Head of caudate nucleus (tissue), 42 donors: ENCODE measurements at regions not wholly inside any gene's neighbourhood (a gene's known extent, or its start where the extent isn't known, plus 50 kb on each side); places are given as distances from the start of the nearest gene placed in this dataset.

Experiments
- DNase-seq, 42 donors: peaks; one replicate each; pipeline versions ENCODE4 v3.0.0 to v3.0.0-alpha.2; 2020 to 2021; ENCODE audit warnings: mixed read lengths in 7 of 42
- intact Hi-C: fragments of 100-400 bp; cut with DNase I; formaldehyde crosslinking; loops from one replicate; pipeline ENCODE4 v1.15.0; 2022

GRCh38 chr5:155460501-155460931, 447.0 kb downstream of the KIF4B start:
- intact Hi-C loops = no loop called here
- DNase-seq = no peak

- intact Hi-C loops = no loop called here
- DNase-seq = no peak
These were observed 447.7 kb downstream of the KIF4B start for GRCh38 chr5:155461304-155461703.

DNA sequence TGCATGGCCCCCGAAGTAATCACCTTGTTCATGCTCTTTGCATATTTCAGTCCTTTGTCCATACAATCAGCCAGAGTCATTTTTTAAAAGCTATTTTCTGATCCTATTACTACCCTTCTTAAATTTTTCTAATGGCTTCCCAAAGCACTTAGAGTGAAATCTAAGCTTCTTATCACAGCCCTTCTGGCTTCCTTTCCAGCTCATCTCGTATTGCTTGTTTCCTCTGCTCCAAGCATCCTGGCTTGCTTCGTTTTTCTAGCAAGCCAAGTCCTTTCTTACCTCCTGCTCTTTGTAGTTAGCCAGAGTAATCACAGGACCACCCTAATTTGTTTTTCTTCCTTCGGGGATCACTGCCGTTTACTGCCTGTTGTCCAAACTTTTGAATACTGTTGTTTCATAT, 453.3 kb downstream of the KIF4B start:
- intact Hi-C loops = no loop called here
- no peak for DNase-seq

DNA sequence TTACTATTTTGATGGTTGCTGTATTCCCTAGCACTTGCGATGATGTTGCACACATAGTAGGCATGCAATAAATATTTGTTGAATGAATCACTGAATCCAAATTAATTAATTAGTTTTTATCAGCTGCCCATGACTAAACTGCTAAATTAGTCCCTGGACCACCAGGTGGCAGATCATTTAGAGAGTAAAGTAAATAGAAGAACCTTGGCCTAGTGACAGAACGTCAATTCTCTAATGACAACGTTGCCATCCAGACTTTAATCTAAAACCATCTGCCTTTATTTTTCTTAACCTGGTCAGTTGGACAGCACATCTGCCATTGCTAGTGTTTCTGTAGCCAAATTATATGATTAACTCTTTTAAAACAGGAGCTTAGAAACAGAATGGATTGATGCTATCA, 457.5 kb downstream of the KIF4B start:
- intact Hi-C loops = no loop called here
- no peak for DNase-seq

DNA sequence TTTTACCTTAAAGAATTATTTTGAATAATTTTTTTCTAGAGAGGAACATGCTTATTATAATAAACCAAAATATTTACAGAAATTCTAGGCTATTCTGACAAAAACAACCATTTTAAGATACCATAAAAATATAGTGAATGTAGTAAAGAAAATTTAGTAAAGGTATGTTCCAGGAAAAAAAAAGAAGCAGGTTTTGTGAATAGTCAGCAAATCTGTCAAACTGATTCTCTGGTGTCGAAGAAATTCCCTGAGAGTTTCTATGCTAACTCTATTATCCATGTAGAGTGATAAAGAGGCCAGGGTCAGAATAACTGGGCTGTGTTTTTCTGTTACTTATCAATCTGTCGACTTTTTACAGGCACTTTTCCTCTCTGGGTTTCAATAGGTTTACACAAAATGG, 459.2 kb downstream of the KIF4B start:
- no peak for DNase-seq
- intact Hi-C loops = no loop called here

DNA sequence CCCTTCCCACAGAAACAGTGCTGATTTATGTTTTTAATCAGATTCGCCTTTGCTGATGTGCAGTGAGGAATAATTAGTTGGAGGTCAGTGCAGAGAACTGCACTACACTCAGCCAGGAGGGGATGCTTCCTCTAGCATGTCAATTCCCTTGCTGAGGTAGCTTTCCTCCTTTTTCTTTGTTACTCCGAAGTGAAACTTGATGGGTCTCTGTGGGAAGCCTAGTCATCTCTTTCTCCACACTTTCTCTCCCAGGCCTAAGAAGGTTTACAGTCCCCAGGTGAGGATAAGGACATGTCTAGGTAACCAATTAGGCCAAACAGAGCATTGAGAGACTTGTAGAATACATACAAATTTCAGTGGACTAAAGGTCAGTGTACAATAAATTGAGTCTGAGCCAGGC, 461.8 kb downstream of the KIF4B start:
- no peak for DNase-seq
- intact Hi-C loops = no loop called here

- DNase-seq = no peak
- intact Hi-C loops = no loop called here
These were observed 467.2 kb downstream of the KIF4B start for GRCh38 chr5:155480731-155481131.

DNA sequence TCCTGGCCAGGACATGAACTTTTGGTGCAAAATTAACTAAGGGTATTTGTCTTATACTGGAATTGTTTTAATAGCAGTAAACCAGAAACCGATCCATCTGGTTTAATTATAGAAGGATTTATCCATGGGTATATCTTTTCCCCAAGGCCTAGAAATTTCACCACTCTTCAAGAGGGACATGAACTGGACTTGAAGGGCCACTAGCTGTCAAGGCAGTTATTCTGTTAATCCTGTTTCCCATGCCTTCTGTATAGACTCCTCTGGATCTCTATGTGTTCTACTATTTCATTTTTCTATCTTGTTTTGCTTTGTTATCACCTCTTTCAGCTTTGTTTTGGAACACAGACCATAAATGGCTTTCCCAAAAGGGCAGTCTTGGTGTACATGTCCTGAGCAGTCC, 467.6 kb downstream of the KIF4B start:
- intact Hi-C loops = no loop called here
- DNase-seq = no peak

DNA sequence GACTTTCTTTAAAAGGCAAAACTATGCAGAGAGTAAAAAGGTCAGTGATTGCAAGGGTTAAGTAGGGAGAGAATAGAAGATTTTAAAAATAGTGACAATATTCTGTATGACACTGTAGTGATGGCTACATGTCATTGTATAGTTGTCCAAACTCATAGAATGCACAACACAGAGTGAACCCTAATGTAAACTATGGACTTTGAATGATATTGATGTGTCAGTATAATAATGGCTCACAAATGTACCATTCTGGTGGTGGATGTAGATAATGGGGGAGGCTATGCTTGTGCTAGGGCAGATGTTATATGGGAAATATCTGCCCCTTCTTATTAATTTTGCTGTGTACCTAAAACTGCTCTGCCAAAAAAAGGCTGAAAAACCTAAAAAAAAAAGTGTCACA, 468.9 kb downstream of the KIF4B start:
- intact Hi-C loops = no loop called here
- no peak for DNase-seq

GRCh38 chr5:155485386-155485785, 471.8 kb downstream of the KIF4B start:
- DNase-seq = no peak
- intact Hi-C loops = no loop called here

DNA sequence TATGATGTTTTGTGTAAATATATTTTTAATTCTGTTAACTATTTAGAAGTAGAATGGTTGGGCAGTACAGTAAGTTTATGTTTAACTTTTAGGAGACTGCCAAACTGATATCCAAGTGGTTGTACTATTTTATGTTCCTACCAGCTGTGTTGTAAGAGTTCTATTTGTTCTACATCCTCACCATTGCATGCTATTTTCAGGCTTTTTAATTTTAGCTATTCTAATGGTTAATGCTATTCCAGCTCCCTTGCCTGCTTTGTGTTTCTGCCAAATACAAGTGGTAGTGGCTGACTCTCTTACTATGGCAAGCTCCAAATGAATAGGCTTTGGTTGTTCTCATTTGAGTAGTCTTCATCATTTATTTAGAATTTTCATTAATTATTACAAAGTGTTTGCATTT, 476.4 kb downstream of the KIF4B start:
- no peak for DNase-seq
- intact Hi-C loops = no loop called here

GRCh38 chr5:155492191-155492590, 478.6 kb downstream of the KIF4B start:
- intact Hi-C loops = no loop called here
- DNase-seq = no peak

- intact Hi-C loops = no loop called here
- no peak for DNase-seq
These were observed 491.1 kb downstream of the KIF4B start for GRCh38 chr5:155504606-155505005.

DNA sequence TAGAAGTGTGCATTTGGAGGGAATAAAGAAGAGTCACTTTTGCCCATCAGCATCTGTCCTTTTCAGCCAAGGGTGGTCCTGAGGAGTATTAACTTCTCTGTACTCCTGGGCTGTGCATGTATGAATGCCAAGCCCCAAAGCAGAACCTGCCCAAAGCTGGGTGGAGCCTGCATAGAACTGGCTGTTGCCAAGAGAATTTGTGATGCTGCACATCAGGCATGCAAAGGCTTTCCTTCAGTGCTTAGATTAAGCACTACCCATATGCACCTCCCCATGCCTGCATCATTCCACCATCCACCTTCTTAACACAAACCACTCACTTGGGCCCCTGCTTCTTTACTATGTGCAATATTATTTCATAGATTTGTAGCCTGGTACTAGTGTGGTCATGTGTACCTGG, 493.8 kb downstream of the KIF4B start:
- intact Hi-C loops = no loop called here
- DNase-seq = no peak

GRCh38 chr5:155508673-155509072, 495.1 kb downstream of the KIF4B start:
- intact Hi-C loops = no loop called here
- no peak for DNase-seq

- no peak for DNase-seq
- intact Hi-C loops = no loop called here
These were observed 498.8 kb downstream of the KIF4B start for GRCh38 chr5:155512329-155512728.

- intact Hi-C loops = no loop called here
- no peak for DNase-seq
These were observed 500.6 kb downstream of the KIF4B start for GRCh38 chr5:155514105-155514563.

GRCh38 chr5:155522540-155522939, 509.0 kb downstream of the KIF4B start:
- intact Hi-C loops = no loop called here
- no peak for DNase-seq

DNA sequence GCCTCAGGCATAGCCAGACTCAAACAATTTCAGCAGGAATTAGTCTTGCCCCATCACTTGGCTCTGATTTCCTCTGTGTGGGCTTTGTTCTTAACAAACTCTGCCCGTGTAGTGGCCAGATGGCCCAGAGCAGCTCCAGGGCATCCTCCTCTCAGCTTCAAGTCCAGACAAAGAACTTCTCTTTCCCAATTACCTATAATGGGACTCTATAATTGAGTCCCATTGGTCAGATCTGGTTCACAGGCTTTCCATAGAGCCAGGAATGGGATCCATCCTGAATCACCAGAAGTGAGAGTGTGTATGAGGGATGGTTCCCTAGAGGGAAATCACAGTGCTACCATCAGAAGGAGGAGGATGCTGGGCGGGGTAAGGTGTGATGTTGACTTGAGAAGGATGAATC, 515.8 kb downstream of the KIF4B start:
- intact Hi-C loops = no loop called here
- no peak for DNase-seq

GRCh38 chr5:155530046-155530445, 516.5 kb downstream of the KIF4B start:
- DNase-seq = no peak
- intact Hi-C loops = no loop called here

DNA sequence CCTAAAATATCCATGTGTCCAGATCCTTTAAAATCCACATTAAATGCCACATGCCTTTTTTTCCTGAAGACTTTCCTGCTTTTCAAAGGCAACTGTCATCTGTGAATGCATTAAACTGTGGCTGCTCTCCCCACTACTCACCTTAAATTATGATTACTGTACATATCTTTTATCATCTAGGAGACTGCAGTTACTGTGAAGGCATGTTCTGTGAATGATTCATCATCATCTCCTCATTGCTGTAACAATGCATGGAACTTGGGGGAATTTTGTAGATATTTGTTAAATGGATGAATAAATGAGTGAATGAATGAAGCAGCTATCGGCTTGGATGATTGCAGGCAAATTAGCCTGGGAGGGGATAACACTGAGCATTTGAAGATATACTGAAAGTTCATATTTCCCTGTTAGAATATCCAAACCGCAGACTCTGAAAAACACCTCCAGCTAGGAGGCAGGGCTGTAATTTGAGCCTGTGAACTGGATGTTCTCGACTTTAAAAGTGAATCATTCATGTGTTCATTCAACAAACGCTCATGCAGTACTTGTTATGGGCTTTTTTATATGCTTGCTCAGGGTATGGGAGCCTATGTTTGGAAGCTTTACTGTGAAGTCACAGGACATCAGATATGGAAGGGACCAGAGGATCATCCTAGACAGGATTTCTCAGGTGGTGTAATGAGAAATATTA, 519.2 kb downstream of the KIF4B start:
- no peak for DNase-seq
- intact Hi-C loops = no loop called here
